IMR-90 (cell line): ENCODE measurements at regions not wholly inside any gene's neighbourhood (a gene's known extent, or its start where the extent isn't known, plus 50 kb on each side); places are given as distances from the start of the nearest gene placed in this dataset.

Source experiments
- ATAC-seq: fragments of 200-7000 bp; cut with Tn5 transposase; 2 replicates; pipeline ENCODE4 v1.9.1; 2020; ENCODE audit warnings: low read depth, mild to moderate bottlenecking, moderate library complexity
- BruUV-seq: library from RNA; stranded (reverse); fragments of 400-500 nt; replicated peaks from 2 replicates; lab custom pipeline; 2021; lab: Mats Ljungman, UMichigan
- CTCF ChIA-PET: fragments of 300-600 bp; formaldehyde crosslinking; extraction: SDS; loops from one replicate; lab custom pipeline; 2021; ENCODE audit warnings: antibody characterized with exemption; lab: Yijun Ruan, JAX
- POLR2A ChIA-PET: fragments of 300-600 bp; sonication (Branson Sonifier 250); formaldehyde crosslinking; loops from one replicate; lab custom pipeline; 2022; ENCODE audit warnings: antibody characterized with exemption; ENCODE audit not compliant: unreplicated experiment; lab: Charles Lee
- DNase-seq: peaks from one replicate; pipeline ENCODE4 v3.0.0; 2013
- H2AFZ ChIP-seq: replicated peaks from 2 replicates; pipeline ENCODE3; 2013; ENCODE audit warnings: low read length, mild to moderate bottlenecking; ENCODE audit not compliant: poor library complexity
- H2AK5ac ChIP-seq: 2 replicates; pipeline ENCODE4 v1.6.1; 2013; ENCODE audit warnings: low read depth, low read length, inconsistent platforms
- H2AK9ac ChIP-seq: replicated peaks from 2 replicates; pipeline ENCODE3; 2013; ENCODE audit warnings: mild to moderate bottlenecking, low read depth, low read length, moderate library complexity; ENCODE audit not compliant: poor library complexity
- H2BK120ac ChIP-seq: 2 replicates; pipeline ENCODE4 v1.6.1; 2013; ENCODE audit warnings: low read depth, low read length, inconsistent platforms
- H2BK15ac ChIP-seq: 3 replicates; pipeline ENCODE4 v1.6.1; 2013; ENCODE audit warnings: low read depth, low read length, inconsistent platforms
- H2BK20ac ChIP-seq: 2 replicates; pipeline ENCODE4 v1.6.1; 2013; ENCODE audit warnings: low read depth, mild to moderate bottlenecking, inconsistent platforms, low read length, moderate library complexity
- H2BK5ac ChIP-seq: 2 replicates; pipeline ENCODE4 v1.6.1; 2013; ENCODE audit warnings: mild to moderate bottlenecking, low read depth, low read length, inconsistent platforms; ENCODE audit not compliant: poor library complexity, severe bottlenecking
- H3K14ac ChIP-seq: replicated peaks from 2 replicates; pipeline ENCODE4 v1.6.1; 2013; ENCODE audit warnings: low read depth, low read length, inconsistent platforms
- H3K18ac ChIP-seq: 2 replicates; pipeline ENCODE4 v1.6.1; 2013; ENCODE audit warnings: low read depth, low read length, control low read depth
- H3K23ac ChIP-seq: 2 replicates; pipeline ENCODE4 v1.6.1; 2013; ENCODE audit warnings: low read depth, low read length, inconsistent platforms
- H3K27ac ChIP-seq: 2 replicates; pipeline ENCODE4 v1.5.1; 2013; ENCODE audit warnings: mild to moderate bottlenecking, control low read depth, low read length; ENCODE audit not compliant: insufficient read depth
- H3K27me3 ChIP-seq: 2 replicates; pipeline ENCODE4 v1.6.1; 2013; ENCODE audit warnings: low read length; ENCODE audit not compliant: control insufficient read depth, insufficient read depth
- H3K36me3 ChIP-seq: 2 replicates; pipeline ENCODE4 v1.6.1; 2013; ENCODE audit warnings: low read length, mixed read lengths; ENCODE audit not compliant: control insufficient read depth, insufficient read depth
- H3K4ac ChIP-seq: 2 replicates; pipeline ENCODE4 v1.6.1; 2013; ENCODE audit warnings: low read depth, low read length, inconsistent platforms
- H3K4me1 ChIP-seq: 2 replicates; pipeline ENCODE4 v1.6.1; 2013; ENCODE audit warnings: low read length, mixed read lengths; ENCODE audit not compliant: control insufficient read depth, insufficient read depth
- H3K4me2 ChIP-seq: 2 replicates; pipeline ENCODE4 v1.6.1; 2013; ENCODE audit warnings: low read depth, mild to moderate bottlenecking, control low read depth, low read length, moderate library complexity
- H3K4me3 ChIP-seq: 2 replicates; pipeline ENCODE4 v1.5.1; 2013; ENCODE audit warnings: low read depth, mild to moderate bottlenecking, control low read depth, low read length, moderate library complexity; ENCODE audit not compliant: insufficient read depth
- H3K56ac ChIP-seq: 2 replicates; pipeline ENCODE4 v1.6.1; 2013; ENCODE audit warnings: low read length, inconsistent platforms; ENCODE audit not compliant: insufficient read depth; ENCODE audit errors: extremely low read depth
- H3K79me1 ChIP-seq, 2 experiments: 2 replicates each; pipeline ENCODE4 v1.6.1; 2013; ENCODE audit warnings: low read length in 2 of 2, inconsistent platforms in 1 of 2, low read depth in 1 of 2
- H3K9ac ChIP-seq: 2 replicates; pipeline ENCODE4 v1.6.1; 2013; ENCODE audit warnings: low read depth, low read length, control low read depth
- H3K9me1 ChIP-seq: 2 replicates; pipeline ENCODE4 v1.6.1; 2013; ENCODE audit warnings: low read length, inconsistent platforms; ENCODE audit not compliant: insufficient read depth
- H3K9me3 ChIP-seq: 2 replicates; pipeline ENCODE4 v1.6.1; 2013; ENCODE audit warnings: low read length; ENCODE audit not compliant: control insufficient read depth, insufficient read depth
- H4K20me1 ChIP-seq: 2 replicates; pipeline ENCODE4 v1.6.1; 2013; ENCODE audit warnings: low read length, inconsistent platforms; ENCODE audit not compliant: insufficient read depth
- H4K5ac ChIP-seq: 2 replicates; pipeline ENCODE4 v1.6.1; 2013; ENCODE audit warnings: mild to moderate bottlenecking, low read depth, low read length, control low read depth
- H4K8ac ChIP-seq, 2 experiments: 2 replicates each; pipeline ENCODE4 v1.6.1; 2013; ENCODE audit warnings: low read depth in 2 of 2, low read length in 2 of 2, control low read depth in 1 of 2, inconsistent platforms in 1 of 2
- H4K91ac ChIP-seq: 2 replicates; pipeline ENCODE4 v1.6.1; 2013; ENCODE audit warnings: low read depth, low read length, inconsistent platforms; ENCODE audit not compliant: insufficient read depth
- CEBPB ChIP-seq: IDR thresholded peaks from 2 replicates; pipeline ENCODE4 v1.6.1; 2012; ENCODE audit warnings: low read depth, low read length, improper control_type of control experiment
- RAD21 ChIP-seq: IDR thresholded peaks from 2 replicates; pipeline ENCODE4 v1.6.1; 2012; ENCODE audit warnings: low read length, improper control_type of control experiment
- WGBS, 2 experiments: methylation state at CpG; one replicate each; pipeline versions ENCODE4 v1.1.5 to v1.1.7; 2013; ENCODE audit warnings: missing lambda C conversion rate in 2 of 2; ENCODE audit not compliant: insufficient read length in 1 of 2; ENCODE audit errors: extremely low coverage in 2 of 2; 5-methylcytosine and 5-hydroxymethylcytosine counted together
- dilution Hi-C: fragments of 300-500 bp; cut with HindIII; formaldehyde crosslinking; loops from one replicate; pipeline ENCODE4 v1.14.3; 2018; ENCODE audit warnings: low sequenced_read_pairs; ENCODE audit not compliant: unreplicated experiment
- in situ Hi-C: fragments of 300-500 bp; cut with MboI; formaldehyde crosslinking; loops from 3 replicates; pipeline ENCODE4 v1.14.3; 2019; ENCODE audit warnings: low sequenced_read_pairs, inconsistent platforms, mixed read lengths
- intact Hi-C: fragments of 100-400 bp; cut with micrococcal nuclease; formaldehyde crosslinking; loops from 2 replicates; pipeline ENCODE4 v1.10.0; 2022

- H3K4me1 ChIP-seq = no peaks in the 10 kb centered on the region
- ATAC-seq (no peak), DNase-seq (no peak)
- ChIA-PET CTCF (no interaction called here), POLR2A (no interaction called here)
- no peak overlapping the region for H3K4me3 ChIP-seq
- H3K23ac ChIP-seq = no peak overlapping the region
- WGBS, 2 experiments = no CpG with 5 or more reads among the region's 1 CpG
- H3K56ac ChIP-seq = no peak overlapping the region
- no peak overlapping the region for H2BK5ac ChIP-seq
- intact Hi-C loops (no loop called here), in situ Hi-C loops (no loop called here), dilution Hi-C loops (no loop called here)
- no peak overlapping the region for H3K18ac ChIP-seq
- no TSS peak for BruUV-seq
- no peak overlapping the region for H2AFZ ChIP-seq
- H3K9me3 ChIP-seq = no peaks in the 10 kb centered on the region
- no peak overlapping the region for H2AK9ac ChIP-seq
- no peak overlapping the region for H2BK15ac ChIP-seq
- TF ChIP-seq CEBPB (0 out of 2 replicates have a peak, but pooled peaks have one; percentile 12), RAD21 (no peak)
- H3K79me1 ChIP-seq = no peaks in the 10 kb centered on the region
- no peak overlapping the region for H3K14ac ChIP-seq
- no peak overlapping the region for H3K9ac ChIP-seq
- no peak overlapping the region for H4K8ac ChIP-seq
- H3K9me1 ChIP-seq = no peaks in the 10 kb centered on the region
- H4K5ac ChIP-seq = no peak overlapping the region
- no peak overlapping the region for H3K4me2 ChIP-seq
- H4K20me1 ChIP-seq = no peaks in the 10 kb centered on the region
- H2BK20ac ChIP-seq = no peak overlapping the region
- no peak overlapping the region for H2AK5ac ChIP-seq
- H3K4ac ChIP-seq = no peak overlapping the region
- H3K27ac ChIP-seq = no peak overlapping the region
- no peak overlapping the region for H2BK120ac ChIP-seq
- H3K27me3 ChIP-seq = no peaks in the 10 kb centered on the region; the same call in 1 of the 2 replicates
- H4K91ac ChIP-seq = no peak overlapping the region
- no peaks in the 10 kb centered on the region for H3K36me3 ChIP-seq
Observed at GRCh38 chr12:105906561-105906960, 232.2 kb downstream of the NUAK1 start.
